HG03139 (cell line): ENCODE measurements at regions not wholly inside any gene's neighbourhood (a gene's known extent, or its start where the extent isn't known, plus 50 kb on each side); places are given as distances from the start of the nearest gene placed in this dataset.

Experiments used
- ATAC-seq: cut with Tn5 transposase; IDR thresholded peaks from one replicate; pipeline ENCODE4 v1.9.1; 2021; ENCODE audit not compliant: unreplicated experiment

DNA sequence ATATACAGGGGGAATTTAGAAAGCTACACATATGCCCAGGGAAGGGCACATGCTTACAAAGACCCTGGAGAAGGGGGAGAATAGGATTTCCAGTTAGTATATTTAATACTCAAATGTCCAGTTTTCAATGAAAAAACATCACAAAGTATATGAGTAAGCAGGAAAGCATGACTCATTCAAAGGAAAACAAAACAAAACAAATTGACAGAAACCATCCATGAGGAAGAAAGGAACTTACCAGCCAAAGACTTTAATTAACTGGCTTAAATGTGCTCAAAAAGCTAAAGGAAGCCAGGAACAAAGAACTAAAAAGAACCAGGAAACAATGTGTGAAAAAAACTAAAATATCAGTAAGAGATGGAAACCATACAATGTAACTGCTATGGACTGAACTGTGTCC is 716.2 kb upstream of the ARGLU1 start:
- ATAC-seq, result no peak

DNA sequence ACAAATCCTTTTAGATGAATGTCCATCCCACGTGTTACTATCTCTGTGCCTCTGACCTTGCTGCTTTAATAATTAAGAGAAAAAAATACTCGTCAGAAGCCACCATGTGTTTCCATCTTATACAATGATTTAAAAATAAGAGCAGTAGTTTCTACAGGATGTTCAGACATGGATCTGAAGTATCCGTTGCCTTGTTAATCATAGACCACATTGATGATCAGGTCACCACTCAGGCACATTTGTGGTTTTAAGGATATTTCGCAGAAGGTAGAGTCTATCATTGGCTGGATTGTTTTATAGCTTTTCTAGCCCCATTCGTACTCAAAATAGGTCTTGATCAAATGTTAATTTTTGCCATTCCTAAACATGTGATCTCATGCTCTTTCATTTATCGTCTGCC is 710.0 kb upstream of the ARGLU1 start:
- ATAC-seq, result no peak

DNA sequence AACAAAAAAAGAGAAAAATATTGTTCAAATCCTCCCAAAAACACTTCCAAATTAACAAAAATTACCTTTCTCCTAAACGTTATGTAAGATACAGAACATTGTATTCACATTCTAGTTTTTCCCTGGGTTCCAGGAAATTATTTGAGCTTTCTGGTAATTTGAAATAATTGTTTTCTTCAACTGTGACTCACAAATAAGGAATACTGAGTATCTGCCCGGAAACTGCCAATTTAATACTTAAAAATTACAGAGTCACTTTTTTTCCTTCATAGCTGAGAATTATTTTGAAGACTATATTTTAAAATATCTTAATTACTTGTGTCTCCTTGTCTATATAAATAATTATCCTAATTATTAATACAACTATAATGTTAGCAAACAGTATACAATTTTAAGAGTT is 709.0 kb upstream of the ARGLU1 start:
- no peak for ATAC-seq

DNA sequence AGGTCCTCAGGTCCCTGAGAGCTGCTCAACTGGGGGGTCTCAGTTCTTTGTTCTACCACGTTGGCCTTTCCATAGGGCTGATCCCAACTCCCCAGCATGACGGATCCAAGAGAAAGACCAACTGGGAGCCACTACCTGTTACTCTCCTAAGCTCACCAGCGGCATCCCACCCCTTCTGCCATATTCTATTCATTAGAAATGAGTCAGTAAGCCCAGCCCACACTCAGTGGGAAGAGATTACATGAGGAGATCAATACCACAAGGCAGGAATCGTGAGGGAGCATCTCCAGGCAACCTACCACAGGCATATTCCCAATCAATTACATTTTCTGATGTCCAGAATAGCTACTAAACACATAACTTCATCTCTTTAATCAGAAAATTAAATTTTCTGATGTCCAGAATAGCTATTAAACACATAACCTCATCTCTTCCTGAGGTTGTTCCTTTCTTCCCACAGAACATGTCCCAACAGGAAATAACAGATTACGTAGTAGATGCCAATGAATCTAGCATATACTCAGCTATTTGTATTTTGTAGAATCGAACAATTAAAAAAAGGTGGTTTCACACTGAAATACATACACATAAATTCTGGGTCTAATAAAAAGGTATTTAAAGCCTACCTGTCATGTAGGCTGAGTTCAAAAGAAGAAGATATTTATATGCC is 708.1 kb upstream of the ARGLU1 start:
- ATAC-seq, result no peak

DNA sequence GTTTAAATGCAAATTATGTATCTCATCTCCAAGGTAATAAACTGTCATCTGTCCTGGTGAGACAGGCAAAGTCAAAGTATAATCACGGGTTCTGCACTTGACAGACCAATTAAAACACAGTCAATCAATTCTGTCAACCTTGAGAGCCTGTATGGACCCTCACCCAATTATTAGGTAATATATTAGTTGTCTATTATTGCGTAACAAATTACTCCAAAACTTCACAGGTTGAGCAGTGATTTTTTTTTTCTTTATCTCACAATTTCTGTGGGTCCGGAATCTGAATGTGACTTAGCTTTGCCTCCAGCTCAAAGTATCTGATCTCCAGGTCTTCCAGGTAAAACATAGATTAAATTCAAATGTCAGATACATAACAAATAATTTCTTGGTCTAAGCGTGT is 707.4 kb upstream of the ARGLU1 start:
- no peak for ATAC-seq

DNA sequence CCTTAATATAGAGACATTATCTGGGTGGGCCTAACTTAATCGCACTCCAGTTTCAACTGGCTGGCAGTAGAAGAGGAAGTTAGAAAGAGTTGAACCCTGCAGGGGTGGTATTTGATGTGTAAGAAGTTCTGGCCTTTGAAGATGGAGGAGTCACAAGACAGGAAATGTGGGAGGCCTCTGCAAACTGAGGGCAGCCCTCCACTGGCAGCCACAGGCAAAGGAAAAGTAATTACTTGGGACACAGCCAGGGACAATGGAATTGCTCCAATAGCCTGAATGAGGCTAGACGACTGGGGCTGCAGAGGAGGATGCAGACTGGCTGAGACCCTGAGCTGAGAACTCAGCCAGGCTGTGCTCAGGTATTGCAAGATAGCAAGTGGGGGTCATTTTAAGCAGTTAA is 703.3 kb upstream of the ARGLU1 start:
- no peak for ATAC-seq

DNA sequence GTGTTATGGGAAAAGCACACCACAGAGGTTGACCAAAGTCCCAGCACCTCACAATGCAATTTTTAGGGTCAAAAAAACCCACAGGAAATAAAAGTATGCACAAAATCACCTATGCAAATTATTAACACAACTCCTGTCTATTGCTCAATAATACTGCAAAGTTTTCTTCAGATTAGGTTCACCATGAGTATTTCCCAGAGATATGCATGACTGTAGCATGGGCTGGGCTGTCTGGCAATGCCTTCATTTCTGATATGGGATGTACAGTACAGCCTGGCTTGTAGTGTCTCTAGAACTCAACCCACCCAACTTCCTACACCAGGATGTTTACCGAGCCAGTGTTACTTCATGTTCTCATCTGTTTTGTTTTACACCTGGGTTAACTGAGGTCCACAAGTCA is 698.7 kb upstream of the ARGLU1 start:
- no peak for ATAC-seq

DNA sequence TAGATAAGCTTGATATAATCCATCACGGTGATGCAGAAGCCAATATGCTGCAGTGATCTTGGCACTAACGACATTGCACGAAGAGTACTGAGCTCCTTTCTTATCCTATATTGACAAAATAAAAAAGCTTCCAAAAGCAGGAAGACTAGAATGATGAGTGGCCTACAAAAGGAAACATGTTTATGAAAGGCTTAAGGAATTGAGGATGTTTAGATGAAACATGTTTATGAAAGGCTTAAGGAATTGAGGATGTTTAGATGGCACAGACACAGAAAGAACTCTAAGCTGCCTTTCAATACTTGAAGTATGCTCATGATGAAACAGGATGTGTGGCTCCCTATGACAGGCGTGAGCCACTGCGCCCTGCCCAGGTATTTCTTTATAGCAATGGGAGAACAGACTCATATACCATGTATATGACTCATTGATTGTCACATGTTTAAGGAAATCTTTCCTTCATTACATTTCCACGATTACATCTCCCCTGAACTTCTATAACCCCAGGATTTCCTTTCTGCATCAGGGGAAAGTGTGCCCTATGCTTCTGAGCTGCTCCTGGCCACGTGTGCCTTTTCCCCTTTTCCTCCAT is 690.8 kb upstream of the ARGLU1 start:
- ATAC-seq, result no peak

DNA sequence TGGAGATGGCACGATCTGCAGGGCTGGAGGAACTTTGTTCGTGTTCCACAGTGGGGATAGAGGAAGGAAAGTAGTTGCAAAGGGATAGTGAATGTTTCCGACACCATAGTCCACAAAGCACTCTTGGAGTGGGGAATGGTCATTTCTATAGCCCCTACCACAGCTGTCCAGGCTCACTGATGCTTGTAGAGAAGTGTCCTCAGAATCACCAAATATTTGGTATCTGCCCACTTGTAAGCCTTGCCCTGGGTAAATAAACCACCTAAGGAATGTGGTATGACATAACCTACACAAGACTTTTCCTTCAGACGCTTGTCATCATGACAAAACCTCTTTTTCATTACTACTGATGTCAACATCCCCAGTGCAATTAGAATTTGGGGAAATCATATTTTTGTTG is 686.5 kb upstream of the ARGLU1 start:
- no peak for ATAC-seq

DNA sequence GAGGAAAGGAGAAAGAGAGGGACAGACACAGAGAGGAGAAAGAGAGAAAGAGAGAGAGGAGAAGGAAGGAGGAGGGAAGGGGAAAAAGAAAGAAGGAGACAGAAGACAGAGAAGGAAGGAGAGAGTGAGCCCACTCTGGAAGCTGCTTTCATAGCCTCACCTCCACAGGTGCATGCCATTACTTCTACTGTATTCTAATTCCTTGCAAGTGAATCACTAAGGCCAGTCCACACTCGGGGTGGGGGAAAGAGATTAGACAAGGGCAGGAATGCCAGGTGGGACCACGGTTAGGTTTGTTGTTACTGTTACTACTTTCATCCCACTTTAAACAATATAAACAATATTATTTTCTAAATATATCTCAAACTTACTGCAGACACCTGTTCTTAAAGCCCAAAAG is 684.5 kb upstream of the ARGLU1 start:
- no peak for ATAC-seq

DNA sequence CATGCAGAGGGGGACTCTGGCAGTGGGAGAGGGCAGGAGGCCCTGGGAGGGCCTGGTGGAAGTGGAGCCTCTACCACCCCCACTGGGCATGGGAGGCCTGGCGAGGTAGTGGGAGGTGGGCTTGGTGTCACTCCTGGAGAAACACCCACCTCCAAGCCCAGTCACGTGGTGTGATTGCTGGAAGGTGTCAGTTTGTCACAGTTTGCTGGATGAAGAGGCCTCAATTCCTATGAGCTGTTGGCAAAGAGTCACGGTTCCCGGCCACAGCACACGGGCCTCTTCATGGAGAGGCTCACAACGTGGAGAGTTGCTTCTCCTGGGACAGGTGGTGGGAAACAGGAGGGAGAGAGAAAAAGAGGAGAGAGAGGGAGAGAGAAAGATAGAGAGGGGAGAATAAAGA is 684.1 kb upstream of the ARGLU1 start:
- ATAC-seq, result no peak

DNA sequence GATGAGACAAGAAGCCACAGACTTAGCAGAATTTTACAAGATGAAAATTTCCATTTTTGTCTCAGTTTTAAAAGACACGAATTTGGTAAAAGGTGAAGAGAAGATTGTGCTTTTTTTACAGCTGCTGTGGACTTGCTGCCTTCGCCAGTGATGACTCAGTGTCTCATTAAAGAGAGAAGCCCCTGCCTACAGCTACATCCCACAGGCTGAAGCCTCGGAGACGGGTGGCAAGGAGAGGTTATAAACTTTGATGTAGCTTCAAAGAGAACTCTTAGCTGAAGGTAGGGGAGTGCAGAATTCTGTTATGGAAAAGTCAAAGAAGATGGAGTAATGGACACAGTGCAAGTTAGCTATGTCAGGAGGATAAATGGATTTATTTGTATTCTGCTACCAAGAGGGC is 683.4 kb upstream of the ARGLU1 start:
- ATAC-seq, result no peak

DNA sequence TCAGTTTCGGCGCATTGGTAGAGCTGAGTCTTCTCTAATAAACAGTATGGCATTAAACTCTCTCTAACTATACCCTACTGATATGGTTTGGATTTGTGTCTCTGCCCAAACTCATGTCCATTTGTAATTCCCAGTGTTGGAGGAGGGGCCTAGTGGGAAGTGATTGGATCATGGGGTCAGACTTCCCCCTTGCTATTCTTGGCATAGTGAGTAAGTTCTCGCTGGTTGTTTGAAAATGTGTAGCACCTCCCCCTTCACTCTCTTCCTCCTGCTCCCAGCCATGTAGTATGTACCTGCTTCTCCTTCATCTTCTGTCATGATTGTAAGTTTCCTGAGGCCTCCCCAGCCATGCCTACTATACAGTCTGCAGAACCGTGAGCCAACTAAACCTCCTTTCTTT is 682.7 kb upstream of the ARGLU1 start:
- ATAC-seq, result no peak

DNA sequence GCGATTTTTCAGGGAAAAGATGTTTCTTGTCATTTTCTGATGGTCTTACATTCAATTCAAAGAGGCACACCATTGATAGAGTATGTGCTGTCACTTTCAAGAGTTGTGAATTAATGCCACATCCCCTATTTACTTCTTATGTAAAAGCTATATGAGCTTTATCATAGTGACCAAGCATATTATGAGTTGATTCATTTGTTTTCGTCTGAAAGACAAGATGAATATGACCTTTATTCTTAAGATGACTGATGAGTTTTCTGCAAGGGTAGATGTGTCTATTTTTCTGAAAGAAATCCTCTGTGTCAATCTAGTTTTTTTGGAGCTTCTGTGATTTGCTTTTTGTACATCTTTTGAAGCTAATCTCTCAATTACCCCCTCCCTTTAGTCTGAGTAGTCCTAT is 676.3 kb upstream of the ARGLU1 start:
- ATAC-seq, result no peak

DNA sequence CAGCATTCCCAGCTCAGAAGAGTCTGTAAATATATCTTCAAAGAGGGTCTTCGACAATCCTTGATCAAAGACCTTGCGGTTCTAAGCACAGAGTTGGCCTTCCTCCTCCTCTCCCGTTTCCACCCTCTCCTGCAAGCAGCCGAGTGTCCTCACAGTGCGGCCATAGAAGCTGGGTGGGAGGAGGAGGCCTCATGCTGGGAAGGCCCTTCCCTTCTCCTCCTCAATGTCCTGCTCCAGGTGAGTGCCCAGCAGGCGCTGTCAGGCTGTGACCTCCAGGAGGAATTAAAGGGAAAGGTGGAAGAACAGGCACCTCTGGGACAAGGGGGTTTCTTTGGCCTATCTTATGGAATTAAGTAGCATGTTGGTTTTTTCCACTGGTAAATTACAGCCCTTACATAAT is 674.2 kb upstream of the ARGLU1 start:
- ATAC-seq, result no peak

DNA sequence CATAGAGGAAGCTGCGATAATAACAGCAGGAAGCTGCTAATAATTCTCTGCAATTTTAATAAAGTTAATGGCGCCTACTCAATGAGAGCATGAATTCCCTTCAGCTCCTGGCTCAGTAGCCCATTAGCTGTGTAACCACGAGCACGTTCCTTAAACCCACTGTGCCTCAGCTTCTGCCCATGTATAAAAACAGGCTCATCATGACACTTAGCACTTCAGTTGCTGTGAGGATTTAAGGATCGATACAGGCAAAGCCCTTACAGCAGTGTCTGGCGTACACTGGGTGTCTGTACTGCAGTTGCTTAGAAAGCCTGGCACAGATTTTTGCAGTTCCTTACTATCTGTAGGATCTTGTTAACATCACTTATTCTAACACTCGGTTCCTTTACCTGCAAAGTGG is 673.4 kb upstream of the ARGLU1 start:
- ATAC-seq, result no peak

DNA sequence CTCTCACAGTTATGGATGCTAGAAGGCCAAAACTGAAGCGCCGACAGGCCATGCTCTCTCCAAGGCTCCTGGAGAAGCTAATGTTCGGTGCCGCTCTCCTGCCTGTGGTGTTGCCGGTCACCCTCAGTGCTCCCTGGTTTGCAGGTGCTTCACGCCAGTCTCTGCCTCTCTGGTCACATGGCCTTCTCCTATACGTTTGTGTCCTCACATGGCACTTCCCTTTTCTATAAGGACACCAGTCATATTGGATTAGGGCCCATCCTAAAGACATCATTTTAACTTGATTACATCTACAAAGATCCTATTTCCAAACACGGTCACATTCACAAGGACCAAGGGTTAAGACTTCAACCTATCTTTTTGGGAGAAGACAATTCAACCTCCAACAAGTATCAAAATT is 671.3 kb upstream of the ARGLU1 start:
- no peak for ATAC-seq

DNA sequence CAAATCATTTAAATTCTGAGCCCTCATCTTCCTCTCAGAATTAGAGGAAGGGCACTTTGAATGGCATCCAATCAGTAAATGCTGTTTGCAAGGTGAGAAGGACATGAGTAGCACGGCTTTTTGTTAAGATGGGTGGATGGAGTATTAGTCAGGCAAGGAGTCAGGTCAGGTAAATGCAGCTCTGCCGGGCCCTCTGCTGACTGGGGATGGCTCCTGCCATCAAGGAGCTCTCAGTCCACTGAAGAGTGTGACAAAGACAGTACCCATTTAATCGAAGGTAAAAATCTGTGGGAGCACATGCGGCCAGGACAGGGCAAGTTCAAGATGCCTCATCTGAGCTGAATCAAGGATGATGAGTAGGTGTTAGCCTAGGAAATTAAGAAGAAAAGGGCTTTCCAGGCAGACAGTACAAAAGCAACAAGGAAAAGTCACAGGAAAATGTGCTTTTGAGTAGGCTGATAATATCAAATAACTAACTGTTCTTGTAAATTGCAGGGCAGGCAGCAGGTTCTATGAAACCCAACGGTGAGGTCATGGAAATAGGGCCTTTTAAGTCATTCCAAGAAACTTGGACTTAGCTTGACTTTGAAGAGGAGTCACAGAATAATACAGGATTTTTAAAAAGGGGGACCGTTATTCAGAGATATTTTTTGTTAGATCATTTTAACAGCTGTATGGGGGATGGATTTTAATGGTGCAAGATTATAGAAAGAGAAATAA is 670.5 kb upstream of the ARGLU1 start:
- ATAC-seq, result no peak

DNA sequence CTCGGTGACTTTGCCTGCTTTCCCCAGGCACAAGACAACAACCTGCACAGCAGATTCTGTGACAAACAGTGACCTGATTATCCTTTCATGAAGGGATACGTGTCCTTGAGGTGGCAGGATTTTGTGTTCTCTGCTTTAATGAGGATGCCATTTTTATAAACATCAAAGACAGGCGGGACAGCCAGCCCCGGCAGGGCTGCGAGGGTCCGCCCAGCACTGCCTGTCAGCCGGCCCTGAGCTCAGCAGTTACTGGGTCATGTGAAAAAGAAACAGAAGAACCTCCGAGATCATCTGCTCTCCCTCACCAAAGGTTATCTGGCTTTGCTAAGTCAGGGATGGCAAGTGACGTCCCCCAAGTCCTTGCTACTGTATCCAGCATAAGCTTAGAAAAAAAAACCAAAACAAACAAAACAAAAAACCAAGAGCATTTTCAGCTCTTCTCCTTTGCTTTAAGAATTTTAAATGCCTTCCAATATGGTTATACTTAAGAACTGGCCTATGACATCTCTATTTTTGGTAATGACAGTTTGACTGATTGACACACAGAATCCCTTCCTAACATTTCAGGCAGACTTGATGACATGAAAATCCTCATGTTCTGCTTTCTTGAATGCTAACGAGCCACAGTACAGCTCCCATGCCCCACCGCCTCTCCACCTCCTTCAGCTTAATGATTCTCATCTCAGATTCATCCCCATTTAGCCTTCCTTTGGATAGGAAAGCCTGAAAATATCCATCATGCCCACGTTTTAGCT is 666.6 kb upstream of the ARGLU1 start:
- ATAC-seq, result no peak

DNA sequence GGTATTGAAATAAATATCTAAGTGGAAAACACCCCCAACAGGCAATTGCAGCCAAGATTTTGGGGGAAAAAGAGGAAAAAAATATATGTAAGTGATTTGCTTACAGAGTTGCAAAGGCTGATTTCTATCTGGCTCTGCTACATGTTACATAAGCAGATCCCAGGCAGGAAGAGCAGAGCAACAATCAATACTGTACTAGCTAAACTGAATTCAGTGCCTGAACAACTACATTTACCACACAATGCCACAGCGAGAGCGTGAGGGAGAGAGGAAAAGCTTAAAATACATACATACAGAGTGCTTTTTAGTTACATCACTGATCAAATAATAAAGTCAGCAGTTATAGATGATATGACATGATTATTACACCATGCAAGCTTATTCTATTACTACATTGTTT is 665.6 kb upstream of the ARGLU1 start:
- ATAC-seq, result no peak

DNA sequence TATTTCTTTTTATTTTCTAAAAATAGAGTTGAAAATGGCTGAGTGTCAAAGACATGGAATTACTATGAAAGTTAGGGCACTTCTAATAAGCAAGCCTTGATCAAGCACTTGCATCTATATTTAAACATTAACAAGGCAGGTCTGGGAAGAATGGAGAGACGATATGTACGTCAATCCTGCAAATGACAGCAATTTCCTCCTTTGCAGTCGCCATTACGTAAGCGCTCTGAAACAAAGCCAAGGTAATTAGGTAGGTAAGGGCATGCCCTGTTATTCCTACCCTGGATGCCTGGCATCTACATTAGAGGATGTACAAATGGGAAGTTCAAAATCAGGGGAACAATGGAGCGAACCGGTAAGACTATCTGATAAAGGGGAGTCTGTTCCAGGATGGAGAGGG is 664.0 kb upstream of the ARGLU1 start:
- ATAC-seq, result no peak

DNA sequence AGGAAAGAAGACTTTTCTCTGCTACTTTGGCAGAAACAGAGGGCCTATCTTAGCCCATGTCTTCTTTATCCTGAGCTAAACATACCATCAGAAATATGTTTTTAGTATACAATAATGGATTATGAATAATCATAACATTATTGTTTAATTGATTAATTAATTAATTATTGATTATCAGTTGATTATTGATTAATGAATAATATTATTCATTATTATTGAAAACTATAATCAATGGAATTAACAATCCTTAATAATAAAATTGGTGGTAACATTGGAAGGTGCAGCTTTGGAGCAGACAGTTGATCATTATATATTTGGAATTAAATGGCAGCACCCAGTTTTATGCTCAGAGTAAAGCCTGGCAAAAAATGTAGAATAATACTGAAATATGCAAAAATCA is 655.9 kb upstream of the ARGLU1 start:
- no peak for ATAC-seq
